Skin of body (tissue), 1 donor: ENCODE measurements at regions not wholly inside any gene's neighbourhood (a gene's known extent, or its start where the extent isn't known, plus 50 kb on each side); places are given as distances from the start of the nearest gene placed in this dataset.
A peak's percentile ranks its signal among the peaks of the same experiment; 100 is the strongest.

Source experiments
- DNase-seq: peaks from one replicate; lab custom pipeline; 2025; lab: John Stamatoyannopoulos, UW

- DNase-seq: no peak
Observed at GRCh38 chr9:118364266-118365106, 660.3 kb downstream of the TLR4 start.

- no peak for DNase-seq
Observed at GRCh38 chr9:118366228-118366627, 662.0 kb downstream of the TLR4 start.

- DNase-seq: no peak
Observed at GRCh38 chr9:118367383-118367782, 663.2 kb downstream of the TLR4 start.

- DNase-seq: no peak
Observed at GRCh38 chr9:118384531-118385100, 680.4 kb downstream of the TLR4 start.

- DNase-seq: no peak
Observed at GRCh38 chr9:118395415-118395814, 691.2 kb downstream of the TLR4 start.

- no peak for DNase-seq
Observed at GRCh38 chr9:118401546-118401945, 697.3 kb downstream of the TLR4 start.

GRCh38 chr9:118414676-118415075, 710.5 kb downstream of the TLR4 start:
- DNase-seq: no peak

- no peak for DNase-seq
Observed at GRCh38 chr9:118418887-118419565, 714.8 kb downstream of the TLR4 start.

- DNase-seq: no peak
Observed at GRCh38 chr9:118419676-118420075, 715.5 kb downstream of the TLR4 start.

GRCh38 chr9:118422508-118422907, 718.3 kb downstream of the TLR4 start:
- DNase-seq: no peak

- no peak for DNase-seq
Observed at GRCh38 chr9:118423021-118423420, 718.8 kb downstream of the TLR4 start.

- no peak for DNase-seq
Observed at GRCh38 chr9:118423721-118424120, 719.5 kb downstream of the TLR4 start.

GRCh38 chr9:118426772-118427171, 722.6 kb downstream of the TLR4 start:
- no peak for DNase-seq

- no peak for DNase-seq
Observed at GRCh38 chr9:118438810-118439209, 734.6 kb downstream of the TLR4 start.

- no peak for DNase-seq
Observed at GRCh38 chr9:118439441-118439840, 735.2 kb downstream of the TLR4 start.

GRCh38 chr9:118444403-118444802, 740.2 kb downstream of the TLR4 start:
- DNase-seq: no peak

GRCh38 chr9:118446943-118447639, 742.9 kb downstream of the TLR4 start:
- DNase-seq: no peak

- no peak for DNase-seq
Observed at GRCh38 chr9:118449554-118449953, 745.4 kb downstream of the TLR4 start.

- no peak for DNase-seq
Observed at GRCh38 chr9:118455259-118455658, 751.1 kb downstream of the TLR4 start.

GRCh38 chr9:118455788-118456187, 751.6 kb downstream of the TLR4 start:
- DNase-seq: no peak

GRCh38 chr9:118457171-118458000, 753.2 kb downstream of the TLR4 start:
- peak; percentile 3 for DNase-seq
